ENCODE measurements at regions not wholly inside any gene's neighbourhood (a gene's known extent, or its start where the extent isn't known, plus 50 kb on each side); places are given as distances from the start of the nearest gene placed in this dataset.
"Not testable (repeated sequence)": the region's sequence is repeated elsewhere in the genome, so short reads cannot be mapped to it uniquely, and the experiment has no call there.

GRCh38 chr3:25184641-25185250 lies 243.3 kb upstream of the RARB start:
- no TSS peak for BruUV-seq (replicated peaks)
- DNase-seq, result no peak
- CTCF ChIA-PET, result no interaction called here
- Mint-ChIP-seq H3K4me1 (ENCODE audit: low read depth, unreplicated experiment) (no peaks in the 10 kb centered on the region), H3K4me3 (ENCODE audit: low read depth, unreplicated experiment) (no peak overlapping the region), H3K36me3 (ENCODE audit: insufficient read depth, unreplicated experiment) (no peaks in the 10 kb centered on the region), H3K27me3 (ENCODE audit: unreplicated experiment) (no peaks in the 10 kb centered on the region), H3K9me3 (ENCODE audit: low read depth, unreplicated experiment) (no peaks in the 10 kb centered on the region), H3K27ac (ENCODE audit: unreplicated experiment) (no peak overlapping the region)
- no peak for TF ChIP-seq CTCF (IDR thresholded peaks at IDR 0.05; ENCODE audit: unreplicated experiment)
- intact Hi-C loops (cut with micrococcal nuclease; ENCODE audit: unreplicated experiment), result no loop called here

- no peaks in the 10 kb centered on the region for H3K4me1 Mint-ChIP-seq (ENCODE audit: low read depth, unreplicated experiment)
- no peak overlapping the region for H3K27ac Mint-ChIP-seq (ENCODE audit: unreplicated experiment)
- intact Hi-C loops (cut with micrococcal nuclease; ENCODE audit: unreplicated experiment), result no loop called here
- no TSS peak for BruUV-seq (replicated peaks)
- TF ChIP-seq CTCF (IDR thresholded peaks at IDR 0.05; ENCODE audit: unreplicated experiment), result no peak
- CTCF ChIA-PET, result no interaction called here
- DNase-seq, result no peak
- no peaks in the 10 kb centered on the region for H3K9me3 Mint-ChIP-seq (ENCODE audit: low read depth, unreplicated experiment)
- H3K27me3 Mint-ChIP-seq (ENCODE audit: unreplicated experiment), result no peaks in the 10 kb centered on the region
- H3K4me3 Mint-ChIP-seq (ENCODE audit: low read depth, unreplicated experiment), result no peak overlapping the region
- no peaks in the 10 kb centered on the region for H3K36me3 Mint-ChIP-seq (ENCODE audit: insufficient read depth, unreplicated experiment)
These were observed 236.4 kb upstream of the RARB start for GRCh38 chr3:25191673-25192072.

GRCh38 chr3:25199567-25199966 lies 228.5 kb upstream of the RARB start:
- CTCF ChIA-PET; H3K36me3 Mint-ChIP-seq (ENCODE audit: insufficient read depth, unreplicated experiment); intact Hi-C loops (cut with micrococcal nuclease; ENCODE audit: unreplicated experiment): not testable (repeated sequence)

GRCh38 chr3:25212736-25213135 lies 215.3 kb upstream of the RARB start:
- no peak overlapping the region for H3K27ac Mint-ChIP-seq (ENCODE audit: unreplicated experiment)
- H3K36me3 Mint-ChIP-seq (ENCODE audit: insufficient read depth, unreplicated experiment), result no peaks in the 10 kb centered on the region
- intact Hi-C loops (cut with micrococcal nuclease; ENCODE audit: unreplicated experiment), result no loop called here
- no peaks in the 10 kb centered on the region for H3K27me3 Mint-ChIP-seq (ENCODE audit: unreplicated experiment)
- H3K4me3 Mint-ChIP-seq (ENCODE audit: low read depth, unreplicated experiment), result no peak overlapping the region
- no peak for DNase-seq
- no peaks in the 10 kb centered on the region for H3K9me3 Mint-ChIP-seq (ENCODE audit: low read depth, unreplicated experiment)
- no TSS peak for BruUV-seq (replicated peaks)
- H3K4me1 Mint-ChIP-seq (ENCODE audit: low read depth, unreplicated experiment), result no peaks in the 10 kb centered on the region
- no peak for TF ChIP-seq CTCF (IDR thresholded peaks at IDR 0.05; ENCODE audit: unreplicated experiment)
- CTCF ChIA-PET, result no interaction called here

More at GRCh38 chr3:25199567-25199966, 228.5 kb upstream of the RARB start:
- not testable (repeated sequence) for DNase-seq; H3K9me3 Mint-ChIP-seq (ENCODE audit: low read depth, unreplicated experiment); H3K4me1 Mint-ChIP-seq (ENCODE audit: low read depth, unreplicated experiment); BruUV-seq (replicated peaks); H3K27me3 Mint-ChIP-seq (ENCODE audit: unreplicated experiment); H3K4me3 Mint-ChIP-seq (ENCODE audit: low read depth, unreplicated experiment); H3K27ac Mint-ChIP-seq (ENCODE audit: unreplicated experiment)

- Mint-ChIP-seq H3K9me3 (ENCODE audit: low read depth, unreplicated experiment) (no peaks in the 10 kb centered on the region), H3K36me3 (ENCODE audit: insufficient read depth, unreplicated experiment) (no peaks in the 10 kb centered on the region), H3K27me3 (ENCODE audit: unreplicated experiment) (no peaks in the 10 kb centered on the region), H3K4me1 (ENCODE audit: low read depth, unreplicated experiment) (no peaks in the 10 kb centered on the region), H3K4me3 (ENCODE audit: low read depth, unreplicated experiment) (no peak overlapping the region), H3K27ac (ENCODE audit: unreplicated experiment) (no peak overlapping the region)
- intact Hi-C loops (cut with micrococcal nuclease; ENCODE audit: unreplicated experiment), result no loop called here
- CTCF ChIA-PET, result no interaction called here
- no peak for DNase-seq
- BruUV-seq (replicated peaks), result no TSS peak
- no peak for TF ChIP-seq CTCF (IDR thresholded peaks at IDR 0.05; ENCODE audit: unreplicated experiment)
These were observed 214.0 kb upstream of the RARB start for GRCh38 chr3:25214034-25214433.

Measured in Calu3 (cell line).